Osteoblast (primary cell): ENCODE measurements at regions not wholly inside any gene's neighbourhood (a gene's known extent, or its start where the extent isn't known, plus 50 kb on each side); places are given as distances from the start of the nearest gene placed in this dataset.

ENCODE experiments used
- DNase-seq: peaks from one replicate; pipeline ENCODE4 v3.0.0; 2011; ENCODE audit warnings: low spot score, mixed read lengths; ENCODE audit not compliant: insufficient read length; ENCODE audit errors: missing footprints
- H2AFZ ChIP-seq: 2 replicates; pipeline ENCODE4 v1.6.0; 2011; ENCODE audit warnings: mild to moderate bottlenecking, low read length
- H3K27ac ChIP-seq: 2 replicates; pipeline ENCODE4 v1.5.1; 2011; ENCODE audit warnings: mild to moderate bottlenecking, low read depth, low read length, moderate library complexity
- H3K27me3 ChIP-seq: 2 replicates; pipeline ENCODE4 v1.6.0; 2012; ENCODE audit warnings: mild to moderate bottlenecking, control low read depth, inconsistent platforms, low read length, moderate library complexity; ENCODE audit not compliant: insufficient read depth
- H3K36me3 ChIP-seq: 2 replicates; pipeline ENCODE4 v1.5.1; 2011; ENCODE audit warnings: mild to moderate bottlenecking, low read length, control low read depth, moderate library complexity; ENCODE audit not compliant: insufficient read depth
- H3K4me1 ChIP-seq: 2 replicates; pipeline ENCODE4 v1.5.1; 2011; ENCODE audit warnings: mild to moderate bottlenecking, low read length, control low read depth, moderate library complexity; ENCODE audit not compliant: insufficient read depth
- H3K4me2 ChIP-seq: 2 replicates; pipeline ENCODE4 v1.6.0; 2011; ENCODE audit warnings: mild to moderate bottlenecking, low read length; ENCODE audit not compliant: insufficient read depth
- H3K4me3 ChIP-seq: fragments of 200-600 bp; sonication (generic); 3 replicates; pipeline ENCODE4 v1.5.1; 2012; ENCODE audit warnings: mild to moderate bottlenecking, low read length, inconsistent platforms; ENCODE audit not compliant: insufficient read depth
- H3K79me2 ChIP-seq: 2 replicates; pipeline ENCODE4 v1.6.0; 2012; ENCODE audit warnings: mild to moderate bottlenecking, low read length, control low read depth, inconsistent platforms; ENCODE audit not compliant: insufficient read depth
- H3K9me3 ChIP-seq: 2 replicates; pipeline ENCODE4 v1.5.1; 2011; ENCODE audit warnings: low read depth, low read length, control low read depth
- H4K20me1 ChIP-seq: 2 replicates; pipeline ENCODE4 v1.6.0; 2012; ENCODE audit warnings: mild to moderate bottlenecking, low read length, control low read depth; ENCODE audit not compliant: insufficient read depth
- TF ChIP-seq, protein P1 (sequence below): IDR thresholded peaks from 2 replicates; pipeline ENCODE4 v1.5.1; 2011; ENCODE audit warnings: mild to moderate bottlenecking, low read depth, low read length, moderate library complexity; ENCODE audit errors: extremely low read depth

DNA sequence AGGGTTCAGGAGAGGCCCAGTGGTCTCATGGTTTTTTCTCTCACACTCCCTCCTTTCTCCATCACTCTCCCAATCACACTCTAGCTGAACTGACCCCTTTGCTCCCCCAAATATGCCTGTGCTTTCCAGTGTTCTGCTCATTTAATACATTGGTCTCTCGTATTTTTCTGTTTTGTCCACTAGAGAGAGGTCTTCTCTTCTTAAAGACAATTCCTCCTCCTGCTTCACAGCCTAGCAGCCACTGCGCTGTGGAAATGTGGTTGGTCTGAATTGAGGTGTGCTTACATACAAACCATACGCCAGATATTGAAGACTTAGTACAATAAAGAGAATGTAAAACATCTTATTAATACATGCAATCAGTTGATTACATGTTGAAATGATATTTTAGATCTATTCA, 60.6 kb upstream of the XCR1 start:
- no peaks in the 10 kb centered on the region for H3K79me2 ChIP-seq
- H3K36me3 ChIP-seq, result no peaks in the 10 kb centered on the region
- peaks cover 18% of the 10 kb centered on the region for H3K4me1 ChIP-seq
- TF ChIP-seq, protein P1, sequence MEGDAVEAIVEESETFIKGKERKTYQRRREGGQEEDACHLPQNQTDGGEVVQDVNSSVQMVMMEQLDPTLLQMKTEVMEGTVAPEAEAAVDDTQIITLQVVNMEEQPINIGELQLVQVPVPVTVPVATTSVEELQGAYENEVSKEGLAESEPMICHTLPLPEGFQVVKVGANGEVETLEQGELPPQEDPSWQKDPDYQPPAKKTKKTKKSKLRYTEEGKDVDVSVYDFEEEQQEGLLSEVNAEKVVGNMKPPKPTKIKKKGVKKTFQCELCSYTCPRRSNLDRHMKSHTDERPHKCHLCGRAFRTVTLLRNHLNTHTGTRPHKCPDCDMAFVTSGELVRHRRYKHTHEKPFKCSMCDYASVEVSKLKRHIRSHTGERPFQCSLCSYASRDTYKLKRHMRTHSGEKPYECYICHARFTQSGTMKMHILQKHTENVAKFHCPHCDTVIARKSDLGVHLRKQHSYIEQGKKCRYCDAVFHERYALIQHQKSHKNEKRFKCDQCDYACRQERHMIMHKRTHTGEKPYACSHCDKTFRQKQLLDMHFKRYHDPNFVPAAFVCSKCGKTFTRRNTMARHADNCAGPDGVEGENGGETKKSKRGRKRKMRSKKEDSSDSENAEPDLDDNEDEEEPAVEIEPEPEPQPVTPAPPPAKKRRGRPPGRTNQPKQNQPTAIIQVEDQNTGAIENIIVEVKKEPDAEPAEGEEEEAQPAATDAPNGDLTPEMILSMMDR, result peak; percentile 49
- H3K27me3 ChIP-seq, result no peaks in the 10 kb centered on the region
- no peak overlapping the region for H3K4me2 ChIP-seq
- no peak for DNase-seq
- no peaks in the 10 kb centered on the region for H3K9me3 ChIP-seq
- no peaks in the 10 kb centered on the region for H4K20me1 ChIP-seq
- H3K4me3 ChIP-seq, result no peak overlapping the region
- no peak overlapping the region for H3K27ac ChIP-seq
- H2AFZ ChIP-seq, result no peak overlapping the region

DNA sequence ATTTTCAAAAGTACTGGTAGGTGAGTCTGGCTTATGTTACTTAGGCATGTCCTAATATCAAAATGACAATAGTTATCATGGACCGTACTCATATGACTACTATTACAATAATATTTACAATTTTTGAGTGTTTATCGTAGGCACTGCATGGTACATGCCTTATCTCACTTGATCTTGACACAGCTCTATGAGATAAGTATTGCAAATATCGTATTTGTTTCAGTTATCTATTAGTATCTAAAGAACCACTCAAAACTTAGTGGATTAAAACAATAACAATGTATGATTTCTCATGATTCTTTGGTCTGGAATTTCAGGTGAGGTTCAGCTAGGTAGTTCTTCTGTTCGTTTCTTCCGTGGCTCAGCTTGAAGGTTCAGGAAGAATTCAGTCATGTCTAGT, 59.7 kb upstream of the XCR1 start:
- H3K27me3 ChIP-seq, result no peaks in the 10 kb centered on the region
- H3K9me3 ChIP-seq, result no peaks in the 10 kb centered on the region
- H3K4me3 ChIP-seq, result no peak overlapping the region
- no peak overlapping the region for H3K4me2 ChIP-seq
- H3K4me1 ChIP-seq, result peaks cover 18% of the 10 kb centered on the region
- H3K36me3 ChIP-seq, result no peaks in the 10 kb centered on the region
- no peaks in the 10 kb centered on the region for H4K20me1 ChIP-seq
- no peaks in the 10 kb centered on the region for H3K79me2 ChIP-seq
- TF ChIP-seq, protein P1, result no peak
- no peak overlapping the region for H3K27ac ChIP-seq
- no peak for DNase-seq
- no peak overlapping the region for H2AFZ ChIP-seq

DNA sequence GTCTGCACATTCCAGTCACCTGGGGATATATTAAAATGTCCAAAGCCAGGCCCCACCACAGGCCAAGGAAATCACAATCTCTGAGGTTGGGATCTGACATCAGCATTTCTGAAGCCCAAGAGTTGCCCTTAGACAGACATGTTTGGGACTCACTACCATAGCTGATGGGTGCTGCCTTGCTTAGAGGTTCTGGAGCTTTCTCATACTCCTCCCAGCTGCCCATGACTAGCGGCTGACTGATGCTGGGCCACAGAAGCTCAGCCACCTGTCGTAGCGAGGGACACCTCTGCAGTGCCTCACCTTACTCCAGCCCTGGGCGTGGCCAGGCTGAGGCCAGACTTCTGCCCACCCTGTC, 58.8 kb upstream of the XCR1 start:
- no peak overlapping the region for H2AFZ ChIP-seq
- H3K27me3 ChIP-seq, result no peaks in the 10 kb centered on the region
- no peak for DNase-seq

DNA sequence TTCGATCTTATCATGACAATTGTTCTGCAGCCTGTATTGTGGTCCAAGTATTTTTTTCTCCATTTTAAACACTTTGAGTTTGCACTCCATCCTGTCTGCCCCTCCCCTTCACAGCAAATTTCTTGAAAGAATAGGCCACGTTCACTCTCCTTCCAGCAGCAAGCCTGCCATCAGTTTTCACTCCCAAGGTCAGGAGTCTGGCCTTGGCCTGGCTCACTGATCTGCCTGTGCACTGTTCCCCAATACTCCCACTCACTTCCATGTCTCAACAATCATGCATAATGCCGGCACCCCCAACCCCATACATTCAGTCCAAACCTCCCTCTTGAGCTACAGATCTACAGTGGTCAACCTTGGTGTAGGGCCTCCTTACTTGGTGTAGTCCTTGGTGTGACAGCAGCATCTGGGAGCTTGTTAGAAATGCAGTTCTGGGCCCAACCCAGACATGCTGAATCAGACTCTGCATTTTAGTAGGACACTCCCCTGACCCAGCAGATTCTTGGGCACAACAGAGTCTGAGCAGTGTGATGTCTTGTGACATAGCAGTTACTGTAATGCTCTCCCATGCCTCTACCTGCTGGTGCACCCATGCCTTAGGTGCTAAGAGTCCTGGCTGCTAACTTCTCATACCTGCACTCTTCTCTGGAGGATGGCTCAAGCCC, 58.3 kb upstream of the XCR1 start:
- Histone ChIP-seq H4K20me1 (no peaks in the 10 kb centered on the region), H3K9me3 (no peaks in the 10 kb centered on the region), H3K27ac (no peak overlapping the region), H3K4me1 (peaks cover 20% of the 10 kb centered on the region), H3K36me3 (no peaks in the 10 kb centered on the region), H3K4me2 (no peak overlapping the region), H3K27me3 (no peaks in the 10 kb centered on the region), H3K79me2 (no peaks in the 10 kb centered on the region), H3K4me3 (no peak overlapping the region), H2AFZ (no peak overlapping the region)
- TF ChIP-seq, protein P1, result no peak
- no peak for DNase-seq

More for the DNA sequence above, 58.8 kb upstream of the XCR1 start:
- no peak overlapping the region for H3K4me3 ChIP-seq
- H3K36me3 ChIP-seq, result no peaks in the 10 kb centered on the region
- H4K20me1 ChIP-seq, result no peaks in the 10 kb centered on the region
- peaks cover 18% of the 10 kb centered on the region for H3K4me1 ChIP-seq
- H3K79me2 ChIP-seq, result no peaks in the 10 kb centered on the region
- no peak overlapping the region for H3K27ac ChIP-seq
- H3K9me3 ChIP-seq, result no peaks in the 10 kb centered on the region
- H3K4me2 ChIP-seq, result no peak overlapping the region
- TF ChIP-seq, protein P1, result no peak
